ENCODE measurements at regions not wholly inside any gene's neighbourhood (a gene's known extent, or its start where the extent isn't known, plus 50 kb on each side); places are given as distances from the start of the nearest gene placed in this dataset.

DNA sequence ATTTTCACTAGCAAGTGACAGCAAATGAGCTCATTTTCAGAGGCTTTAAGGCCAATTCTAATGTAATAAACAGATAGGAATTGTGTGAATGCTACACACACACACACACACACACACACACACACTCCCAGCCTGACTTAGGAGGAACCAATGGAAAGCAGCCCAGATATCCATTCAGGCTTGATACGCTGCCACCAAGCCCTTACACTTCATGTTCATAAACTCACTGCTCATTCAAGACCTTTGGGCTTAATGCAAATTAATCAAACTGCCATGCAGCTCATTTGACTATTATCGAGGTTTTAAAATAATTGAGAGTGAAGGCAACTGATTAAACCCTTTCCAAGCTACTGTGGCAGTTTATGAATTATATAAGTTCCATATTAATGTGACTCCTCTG lies 298.9 kb upstream of the NCKAP5 start:
- TF ChIP-seq CTCF (IDR thresholded peaks at IDR 0.05), result no peak
- no peak for TF ChIP-seq POLR2A (IDR thresholded peaks at IDR 0.05)
